Uterus (tissue), 2 donors: ENCODE measurements at regions not wholly inside any gene's neighbourhood (a gene's known extent, or its start where the extent isn't known, plus 50 kb on each side); places are given as distances from the start of the nearest gene placed in this dataset.

Experiments used
- POLR2A ChIP-seq, 2 donors: fragments of 450-650 bp; IDR thresholded peaks; one replicate each; pipeline ENCODE4 v1.6.1; 2016; ENCODE audit warnings: antibody characterized with exemption in 2 of 2, mild to moderate bottlenecking in 1 of 2, moderate library complexity in 1 of 2
- TF ChIP-seq, protein P1 (sequence below), 4 experiments: fragments of 200-600 bp in 2 of 4; fragments of 450-650 bp in 2 of 4; sonication (generic) in 2 of 4; IDR thresholded peaks; one replicate each; pipeline ENCODE4 v1.5.1; 2016 to 2019; ENCODE audit warnings: antibody characterized with exemption in 4 of 4, mild to moderate bottlenecking in 2 of 4, moderate library complexity in 1 of 4

GRCh38 chr6:154602296-154602695 is 91.8 kb upstream of the CNKSR3 start:
- TF ChIP-seq, protein P1, sequence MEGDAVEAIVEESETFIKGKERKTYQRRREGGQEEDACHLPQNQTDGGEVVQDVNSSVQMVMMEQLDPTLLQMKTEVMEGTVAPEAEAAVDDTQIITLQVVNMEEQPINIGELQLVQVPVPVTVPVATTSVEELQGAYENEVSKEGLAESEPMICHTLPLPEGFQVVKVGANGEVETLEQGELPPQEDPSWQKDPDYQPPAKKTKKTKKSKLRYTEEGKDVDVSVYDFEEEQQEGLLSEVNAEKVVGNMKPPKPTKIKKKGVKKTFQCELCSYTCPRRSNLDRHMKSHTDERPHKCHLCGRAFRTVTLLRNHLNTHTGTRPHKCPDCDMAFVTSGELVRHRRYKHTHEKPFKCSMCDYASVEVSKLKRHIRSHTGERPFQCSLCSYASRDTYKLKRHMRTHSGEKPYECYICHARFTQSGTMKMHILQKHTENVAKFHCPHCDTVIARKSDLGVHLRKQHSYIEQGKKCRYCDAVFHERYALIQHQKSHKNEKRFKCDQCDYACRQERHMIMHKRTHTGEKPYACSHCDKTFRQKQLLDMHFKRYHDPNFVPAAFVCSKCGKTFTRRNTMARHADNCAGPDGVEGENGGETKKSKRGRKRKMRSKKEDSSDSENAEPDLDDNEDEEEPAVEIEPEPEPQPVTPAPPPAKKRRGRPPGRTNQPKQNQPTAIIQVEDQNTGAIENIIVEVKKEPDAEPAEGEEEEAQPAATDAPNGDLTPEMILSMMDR (IDR thresholded peaks at IDR 0.05) = no peak
- TF ChIP-seq POLR2A (IDR thresholded peaks at IDR 0.05) = no peak
